Stimulated activated CD4-positive, alpha-beta T cell treated with anti-CD3 and anti-CD28 coated beads, Interleukin-1b, Interleukin-23, amount 100 ng/mL, for 24 hours (primary cell): ENCODE measurements at regions not wholly inside any gene's neighbourhood (a gene's known extent, or its start where the extent isn't known, plus 50 kb on each side); places are given as distances from the start of the nearest gene placed in this dataset.

Source experiments
- DNase-seq, 4 experiments: peaks; one replicate each; pipeline ENCODE4 v3.0.0-alpha.2; 2020; ENCODE audit warnings: low read depth in 4 of 4, low spot score in 1 of 4

- DNase-seq = no peak
Observed at GRCh38 chr16:64181271-64181925, 940.5 kb downstream of the CDH11 start.

DNA sequence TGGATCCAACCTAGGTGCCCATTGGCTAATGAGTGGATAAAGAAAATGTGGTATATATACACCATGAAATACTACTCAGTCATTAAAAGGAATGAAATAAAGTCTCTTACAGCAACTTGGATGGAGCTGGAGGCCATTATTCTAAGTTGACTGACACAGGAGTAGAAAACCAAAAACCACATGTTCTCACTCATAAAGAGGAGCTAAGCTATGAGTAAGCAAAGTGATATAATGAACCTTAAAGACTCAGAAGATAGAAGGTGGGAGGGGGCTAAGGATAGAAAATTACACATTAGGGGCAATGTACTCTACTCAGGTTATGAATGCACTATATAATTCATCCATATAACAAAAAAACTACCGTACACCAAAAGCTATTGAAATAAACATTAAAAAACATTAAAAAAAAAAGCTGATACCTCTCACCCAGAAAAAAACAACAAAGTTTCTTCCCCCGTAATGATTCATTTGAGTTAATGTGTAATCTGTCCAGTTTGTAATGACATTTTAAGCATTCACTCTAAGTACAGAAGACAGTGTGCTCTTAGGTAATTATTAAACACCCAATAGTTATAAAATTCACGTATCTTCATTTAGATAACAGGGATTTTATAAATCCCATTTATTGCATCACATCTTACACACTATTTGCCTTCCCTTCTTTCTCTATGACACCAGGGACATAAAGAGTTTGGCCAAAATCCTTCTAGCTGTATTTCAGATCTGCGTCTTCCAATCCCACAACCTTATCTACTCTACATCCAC lies 941.5 kb downstream of the CDH11 start:
- no peak for DNase-seq

DNA sequence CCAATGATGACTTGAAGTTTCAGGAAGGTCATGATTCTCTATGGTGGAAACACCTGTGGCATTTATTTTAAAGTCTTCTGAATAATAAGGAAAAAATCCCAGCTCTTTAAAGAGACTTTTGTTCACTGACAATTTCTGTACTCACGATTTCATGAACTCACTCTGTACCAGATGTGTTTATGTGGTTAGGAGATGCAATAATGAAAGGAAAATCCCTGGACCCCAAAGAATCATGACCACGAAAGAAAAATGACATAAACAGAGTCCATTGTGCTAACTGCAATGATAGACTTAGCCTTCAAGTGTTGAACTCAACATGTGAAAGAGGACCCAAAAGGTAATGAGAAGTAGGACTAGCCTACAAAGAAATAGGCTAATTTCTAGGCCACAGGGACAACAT lies 947.5 kb downstream of the CDH11 start:
- DNase-seq = no peak

GRCh38 chr16:64172652-64173051 lies 949.2 kb downstream of the CDH11 start:
- DNase-seq = no peak

DNA sequence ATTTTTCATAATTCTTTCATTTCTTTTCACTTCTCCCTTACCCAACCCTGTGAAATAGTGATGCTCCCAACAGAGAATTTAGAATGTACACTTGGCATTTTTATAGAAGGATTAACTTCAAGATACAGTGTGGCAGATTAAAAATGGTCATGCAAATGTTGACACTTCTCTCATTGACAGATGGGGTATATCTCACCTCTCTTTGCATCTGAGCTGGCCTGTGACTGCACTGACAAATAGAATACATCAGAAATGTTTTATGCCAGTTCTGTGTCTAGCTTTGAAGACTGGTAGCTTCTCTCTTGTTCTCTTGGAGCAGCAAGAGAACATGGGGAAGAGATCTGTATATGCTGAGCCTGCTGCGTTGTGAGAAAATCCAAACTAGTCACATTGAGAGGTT lies 949.6 kb downstream of the CDH11 start:
- DNase-seq = no peak

DNA sequence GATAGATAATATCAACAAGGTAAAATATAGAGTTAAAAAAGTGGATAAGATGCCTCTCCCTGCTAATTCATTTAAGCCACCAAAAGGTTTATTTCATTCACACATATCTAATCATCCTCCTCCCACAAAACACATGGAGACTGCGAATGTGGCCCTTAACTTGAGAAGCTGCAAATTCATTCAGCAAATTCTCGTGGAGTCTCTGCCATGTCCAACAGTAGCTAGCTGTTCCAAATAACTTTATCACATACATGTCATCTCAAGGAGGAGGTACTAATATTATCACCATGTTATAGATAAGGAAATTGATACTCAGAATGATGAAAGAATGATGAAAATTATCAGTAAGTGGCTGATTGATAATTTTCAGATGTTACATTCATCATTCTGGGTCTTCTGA lies 950.2 kb downstream of the CDH11 start:
- no peak for DNase-seq

DNA sequence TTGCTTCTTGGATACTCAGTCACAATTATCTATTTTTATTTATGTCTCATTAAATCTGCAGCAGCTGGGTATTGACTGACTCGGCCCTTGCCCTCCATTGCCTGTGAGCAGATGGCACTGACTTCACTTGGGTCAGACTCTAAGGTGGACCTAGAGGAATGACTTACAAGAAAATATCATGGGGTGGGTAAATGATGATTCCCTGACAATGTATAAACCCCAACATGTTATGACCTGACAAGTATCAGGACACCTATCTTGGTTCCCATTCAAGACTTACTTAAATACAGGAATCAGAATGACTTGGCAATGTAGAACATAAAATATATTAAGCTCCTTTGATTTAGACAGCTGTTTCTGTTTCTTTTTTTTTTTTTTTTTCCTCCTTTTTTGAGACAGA lies 953.5 kb downstream of the CDH11 start:
- DNase-seq = no peak

GRCh38 chr16:64167936-64168335 lies 953.9 kb downstream of the CDH11 start:
- no peak for DNase-seq

- DNase-seq = no peak
Observed at GRCh38 chr16:64165368-64165767, 956.5 kb downstream of the CDH11 start.

DNA sequence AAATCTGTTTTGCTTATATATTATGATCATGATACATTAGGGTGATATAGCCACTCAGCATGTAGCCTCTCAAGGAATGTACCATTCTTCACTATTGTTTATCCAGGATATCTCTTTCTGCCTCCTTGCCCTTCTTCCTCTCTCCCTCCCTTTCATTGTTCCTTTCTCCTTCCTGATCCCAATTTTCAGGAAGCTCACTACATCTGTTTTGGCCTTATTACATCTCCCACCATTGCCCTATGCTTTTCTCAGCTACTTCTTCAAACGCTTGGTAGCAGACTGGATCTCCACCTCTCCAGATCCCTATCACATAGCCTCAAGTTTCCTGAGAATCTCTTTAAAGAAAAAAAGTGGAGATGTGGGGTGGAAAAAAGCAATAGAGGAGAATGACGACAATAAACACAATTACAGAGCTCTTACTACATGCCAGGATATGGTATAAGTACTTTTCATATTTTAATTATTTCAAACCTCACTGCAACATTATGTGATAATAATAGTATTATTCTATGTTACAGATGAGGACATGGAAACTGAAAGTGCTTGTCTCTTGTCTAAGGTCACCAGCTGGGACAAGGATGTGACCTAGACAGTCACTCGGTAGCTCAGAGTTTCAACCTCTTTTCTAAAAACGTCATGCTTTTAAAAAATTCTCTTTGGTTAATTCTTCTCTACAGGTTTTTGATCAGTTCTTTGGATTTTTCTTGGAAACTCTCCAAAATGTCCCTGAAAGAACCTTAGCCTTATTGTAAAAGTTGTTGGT lies 959.1 kb downstream of the CDH11 start:
- DNase-seq = no peak

DNA sequence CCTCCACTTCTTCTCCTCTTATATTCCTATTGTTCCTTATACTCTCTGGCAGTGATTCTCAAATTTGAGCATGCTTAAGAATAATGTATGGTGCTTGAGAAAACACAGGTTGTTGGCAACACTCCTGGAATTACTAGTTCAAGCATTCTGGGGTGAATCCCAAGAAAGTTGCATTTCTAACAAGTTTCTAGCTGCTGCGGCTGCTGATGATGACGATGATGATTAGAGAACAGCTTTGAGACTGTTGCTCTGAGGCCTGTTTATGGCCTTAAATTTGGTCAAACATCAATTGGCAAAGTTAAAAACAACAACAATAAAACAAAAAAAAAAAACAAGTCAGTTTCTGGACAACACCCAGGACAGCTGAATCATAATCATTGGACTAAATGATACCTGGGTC lies 961.9 kb downstream of the CDH11 start:
- no peak for DNase-seq

GRCh38 chr16:64158941-64159588 lies 962.8 kb downstream of the CDH11 start:
- no peak for DNase-seq

DNA sequence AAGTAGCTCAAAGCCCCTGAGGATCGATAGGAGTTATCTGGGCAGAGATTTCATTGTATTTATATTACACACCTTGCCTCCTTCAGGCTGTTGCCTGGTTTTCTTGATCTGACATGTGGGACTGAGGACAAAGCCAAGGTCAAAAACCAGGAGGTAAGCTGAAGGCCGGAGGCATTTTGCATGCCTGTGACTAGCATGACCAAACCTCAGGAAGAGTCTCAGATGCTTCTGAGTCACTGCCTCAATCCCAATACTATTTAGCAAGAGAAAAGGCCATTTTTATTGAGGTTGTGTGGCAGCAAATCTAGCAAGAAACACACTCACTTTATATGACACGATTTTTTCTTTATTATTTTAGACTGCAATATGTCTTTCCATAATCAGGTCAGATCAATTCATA lies 968.1 kb downstream of the CDH11 start:
- no peak for DNase-seq

GRCh38 chr16:64151990-64152767 lies 969.7 kb downstream of the CDH11 start:
- DNase-seq = no peak

GRCh38 chr16:64150193-64150592 lies 971.7 kb downstream of the CDH11 start:
- no peak for DNase-seq

DNA sequence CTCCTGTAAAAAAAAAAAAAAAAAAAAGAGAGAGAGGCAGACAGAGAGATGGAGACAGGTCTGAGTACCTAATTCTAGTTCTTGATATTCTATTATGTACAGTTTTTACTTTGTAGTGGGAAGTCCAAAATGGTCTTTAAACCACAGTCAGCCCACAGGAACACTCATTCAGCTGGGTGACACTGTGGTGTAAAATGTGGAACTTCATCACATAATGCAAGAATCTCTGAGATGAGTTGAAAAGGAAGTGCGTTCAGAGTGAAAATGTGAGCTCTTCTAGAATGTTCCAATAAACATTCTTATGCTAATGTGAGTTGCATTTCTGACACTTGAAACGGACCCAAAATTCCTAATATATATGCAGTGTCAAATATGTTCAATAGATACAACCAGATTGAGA lies 972.1 kb downstream of the CDH11 start:
- no peak for DNase-seq

- no peak for DNase-seq
Observed at GRCh38 chr16:64148356-64148755, 973.5 kb downstream of the CDH11 start.

GRCh38 chr16:64147941-64148340 lies 973.9 kb downstream of the CDH11 start:
- DNase-seq = no peak

- no peak for DNase-seq
Observed at GRCh38 chr16:64144617-64145016, 977.2 kb downstream of the CDH11 start.

DNA sequence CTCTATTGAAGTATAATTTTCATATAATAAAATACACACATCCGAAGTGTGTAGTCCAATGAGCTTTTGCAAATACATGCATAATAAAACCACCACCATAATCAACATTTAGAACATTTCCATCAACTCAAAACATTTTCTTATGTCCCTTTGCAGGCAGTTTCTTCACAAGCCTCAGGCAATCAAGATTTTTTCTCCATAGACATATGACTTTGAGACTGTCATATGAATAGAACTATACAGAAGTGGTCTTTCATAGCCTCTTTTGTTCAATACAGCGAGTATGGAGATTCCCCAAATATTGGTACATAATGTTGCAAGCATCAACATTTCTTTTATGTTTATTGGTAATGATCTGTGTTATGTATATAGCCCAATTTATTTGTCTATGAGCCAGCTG lies 983.2 kb downstream of the CDH11 start:
- DNase-seq = no peak

- DNase-seq = no peak
Observed at GRCh38 chr16:64138006-64138405, 983.9 kb downstream of the CDH11 start.
